H1 (cell line): ENCODE measurements at regions not wholly inside any gene's neighbourhood (a gene's known extent, or its start where the extent isn't known, plus 50 kb on each side); places are given as distances from the start of the nearest gene placed in this dataset.

Source experiments
- CTCF ChIA-PET: fragments of 300-600 bp; sonication (Branson Sonifier 250); formaldehyde crosslinking; loops from one replicate; lab custom pipeline; 2021; ENCODE audit not compliant: partially characterized antibody; lab: Charles Lee
- POLR2A ChIA-PET: fragments of 300-600 bp; sonication (Branson Sonifier 250); formaldehyde crosslinking; loops from one replicate; lab custom pipeline; 2021; ENCODE audit warnings: inconsistent platforms; ENCODE audit not compliant: partially characterized antibody; lab: Charles Lee
- DNase-seq, 2 experiments: peaks; one replicate each; pipeline versions ENCODE4 v3.0.0 to v3.0.0-alpha.2; 2010 to 2022; ENCODE audit warnings: low spot score in 2 of 2, low read depth in 1 of 2, mixed read lengths in 1 of 2
- FAIRE-seq: peaks from 2 replicates; lab custom pipeline; 2011; peaks lifted over from hg19 to GRCh38; lab: Jason Lieb, UNC
- H2AFZ ChIP-seq: 2 replicates; pipeline ENCODE4 v1.8.1; 2012; ENCODE audit warnings: low read length, inconsistent platforms
- H2AK5ac ChIP-seq: 2 replicates; pipeline ENCODE4 v1.6.1; 2013; ENCODE audit warnings: low read depth, low read length
- H2BK120ac ChIP-seq: replicated peaks from 2 replicates; pipeline ENCODE3; 2013; ENCODE audit warnings: low read depth, low read length, inconsistent platforms
- H2BK12ac ChIP-seq: 2 replicates; pipeline ENCODE4 v1.6.1; 2013; ENCODE audit warnings: low read depth, low read length
- H2BK15ac ChIP-seq: 2 replicates; pipeline ENCODE4 v1.6.1; 2013; ENCODE audit warnings: low read length
- H2BK20ac ChIP-seq: 2 replicates; pipeline ENCODE4 v1.6.1; 2013; ENCODE audit warnings: low read length
- H2BK5ac ChIP-seq: 2 replicates; pipeline ENCODE4 v1.6.1; 2013; ENCODE audit warnings: low read depth, low read length
- H3K14ac ChIP-seq: 2 replicates; pipeline ENCODE4 v1.6.1; 2013; ENCODE audit warnings: inconsistent platforms; ENCODE audit not compliant: insufficient read length
- H3K18ac ChIP-seq: 2 replicates; pipeline ENCODE4 v1.6.1; 2013; ENCODE audit warnings: low read length; ENCODE audit errors: extremely low read depth
- H3K23ac ChIP-seq: 2 replicates; pipeline ENCODE4 v1.6.1; 2013; ENCODE audit warnings: inconsistent platforms; ENCODE audit not compliant: insufficient read length
- H3K23me2 ChIP-seq: 2 replicates; pipeline ENCODE4 v1.6.1; 2013; ENCODE audit warnings: low read depth, low read length
- H3K27ac ChIP-seq: 2 replicates; pipeline ENCODE4 v1.6.1; 2011; ENCODE audit warnings: low read depth, low read length, inconsistent platforms
- H3K27me3 ChIP-seq, 4 experiments: replicated peaks in 1 of 4; 1 replicate in 1 of 4; 2 replicates in 3 of 4; pipeline versions ENCODE4 v1.6.1 to v1.8.1; 2011 to 2013; ENCODE audit warnings: low read length in 3 of 4, mild to moderate bottlenecking in 3 of 4, inconsistent platforms in 2 of 4, mixed read lengths in 2 of 4, moderate library complexity in 1 of 4; ENCODE audit not compliant: control insufficient read depth in 3 of 4, insufficient read depth in 3 of 4; ENCODE audit errors: extremely low read depth in 1 of 4
- H3K36me3 ChIP-seq, 4 experiments: 2 replicates each; pipeline versions ENCODE4 v1.6.1 to v1.8.1; 2011 to 2013; ENCODE audit warnings: mild to moderate bottlenecking in 4 of 4, low read length in 3 of 4, moderate library complexity in 2 of 4, control low read depth in 1 of 4, inconsistent platforms in 1 of 4; ENCODE audit not compliant: insufficient read depth in 4 of 4, control insufficient read depth in 2 of 4
- H3K4ac ChIP-seq: replicated peaks from 2 replicates; pipeline ENCODE3; 2013; ENCODE audit warnings: low read length, low read depth, mixed read lengths, inconsistent platforms; ENCODE audit not compliant: insufficient read length
- H3K4me1 ChIP-seq, 4 experiments: replicated peaks in 1 of 4; 1 replicate in 1 of 4; 2 replicates in 3 of 4; pipeline versions ENCODE4 v1.6.1 to v1.8.1; 2011 to 2013; ENCODE audit warnings: low read length in 3 of 4, inconsistent platforms in 2 of 4, mixed read lengths in 1 of 4; ENCODE audit not compliant: insufficient read depth in 4 of 4, control insufficient read depth in 3 of 4
- H3K4me2 ChIP-seq, 2 experiments: 2 replicates each; pipeline versions ENCODE4 v1.6.1 to v1.8.1; 2011 to 2013; ENCODE audit warnings: low read depth in 2 of 2, low read length in 2 of 2, control low read depth in 1 of 2, inconsistent platforms in 1 of 2, mild to moderate bottlenecking in 1 of 2; ENCODE audit not compliant: insufficient read depth in 1 of 2
- H3K4me3 ChIP-seq, 4 experiments: fragments of 200-600, 300-600 bp in 1 of 4; sonication (generic), shearing (Covaris generic), sonication (Bioruptor Twin) in 1 of 4; 2 replicates each; pipeline versions ENCODE4 v1.5.1 to v1.8.1; 2011 to 2016; ENCODE audit warnings: low read length in 4 of 4, low read depth in 3 of 4, control low read depth in 2 of 4, inconsistent platforms in 2 of 4, mild to moderate bottlenecking in 2 of 4, mixed read lengths in 1 of 4, moderate library complexity in 1 of 4; ENCODE audit not compliant: insufficient read depth in 2 of 4; ENCODE audit errors: extremely low read depth in 1 of 4
- H3K56ac ChIP-seq: replicated peaks from 2 replicates; pipeline ENCODE3; 2013; ENCODE audit warnings: low read depth, mild to moderate bottlenecking, mixed read lengths, low read length, inconsistent platforms; ENCODE audit not compliant: insufficient read length
- H3K79me1 ChIP-seq: 2 replicates; pipeline ENCODE4 v1.6.1; 2013; ENCODE audit warnings: low read depth, low read length, control low read depth
- H3K79me2 ChIP-seq, 2 experiments: 2 replicates each; pipeline versions ENCODE4 v1.6.1 to v1.8.1; 2012 to 2013; ENCODE audit warnings: low read length in 2 of 2, mild to moderate bottlenecking in 2 of 2, inconsistent platforms in 1 of 2; ENCODE audit not compliant: insufficient read depth in 2 of 2, control insufficient read depth in 1 of 2
- H3K9ac ChIP-seq, 4 experiments: replicated peaks in 1 of 4; 1 replicate in 1 of 4; 2 replicates in 3 of 4; pipeline versions ENCODE4 v1.6.1 to v1.8.1; 2011 to 2013; ENCODE audit warnings: low read depth in 3 of 4, low read length in 3 of 4, control low read depth in 2 of 4, mild to moderate bottlenecking in 2 of 4, moderate library complexity in 2 of 4, inconsistent platforms in 1 of 4; ENCODE audit errors: extremely low read depth in 1 of 4
- H3K9me3 ChIP-seq, 2 experiments: 2 replicates each; pipeline versions ENCODE4 v1.6.1 to v1.8.1; 2012 to 2013; ENCODE audit warnings: mild to moderate bottlenecking in 2 of 2, moderate library complexity in 2 of 2, control low read depth in 1 of 2, inconsistent platforms in 1 of 2, low read depth in 1 of 2, low read length in 1 of 2, mixed read lengths in 1 of 2; ENCODE audit not compliant: insufficient read depth in 2 of 2
- H4K20me1 ChIP-seq, 2 experiments: replicated peaks in 1 of 2; 2 replicates each; pipeline versions ENCODE3 to v1.8.1; 2011 to 2013; ENCODE audit warnings: inconsistent platforms in 2 of 2, low read length in 2 of 2, mild to moderate bottlenecking in 1 of 2; ENCODE audit not compliant: insufficient read depth in 2 of 2, control insufficient read depth in 1 of 2
- H4K5ac ChIP-seq: 2 replicates; pipeline ENCODE4 v1.6.1; 2013; ENCODE audit warnings: low read length, low read depth, mixed read lengths, inconsistent platforms; ENCODE audit not compliant: insufficient read length
- H4K8ac ChIP-seq: 2 replicates; pipeline ENCODE4 v1.8.0; 2013; ENCODE audit warnings: mild to moderate bottlenecking, moderate library complexity, low read length, inconsistent platforms; ENCODE audit not compliant: insufficient read depth; ENCODE audit errors: extremely low read depth
- H4K91ac ChIP-seq: replicated peaks from 2 replicates; pipeline ENCODE3; 2013; ENCODE audit warnings: low read length, mixed read lengths, inconsistent platforms; ENCODE audit not compliant: insufficient read length
- BACH1 ChIP-seq: IDR thresholded peaks from 2 replicates; pipeline ENCODE4 v1.6.1; 2012; ENCODE audit warnings: low read length, improper control_type of control experiment
- BRCA1 ChIP-seq: IDR thresholded peaks from 2 replicates; pipeline ENCODE4 v1.6.1; 2012; ENCODE audit warnings: low read depth, low read length, improper control_type of control experiment
- CREB1 ChIP-seq: IDR thresholded peaks from 2 replicates; pipeline ENCODE4 v1.6.1; 2012; ENCODE audit warnings: inconsistent platforms
- CTBP2 ChIP-seq: IDR thresholded peaks from 2 replicates; pipeline ENCODE4 v1.7.0; 2011; ENCODE audit warnings: borderline replicate concordance, mild to moderate bottlenecking, moderate library complexity, mixed read lengths, low read length; ENCODE audit not compliant: insufficient read depth, insufficient read length
- EGR1 ChIP-seq: IDR thresholded peaks from 2 replicates; pipeline ENCODE4 v1.6.1; 2011; ENCODE audit warnings: low read depth, low read length, borderline replicate concordance
- HDAC2 ChIP-seq, 2 experiments: fragments of 300-600 bp in 1 of 2; sonication (generic) in 1 of 2; IDR thresholded peaks; 2 replicates each; pipeline ENCODE4 v1.6.1; 2011 to 2012; ENCODE audit warnings: low read depth in 2 of 2, low read length in 2 of 2, mild to moderate bottlenecking in 2 of 2, moderate library complexity in 2 of 2, borderline replicate concordance in 1 of 2, inconsistent platforms in 1 of 2
- JUN ChIP-seq: IDR thresholded peaks from 2 replicates; pipeline ENCODE4 v1.6.1; 2011; ENCODE audit warnings: low read depth, mild to moderate bottlenecking, improper control_type of control experiment, low read length
- PHF8 ChIP-seq: fragments of 200-600 bp; sonication (generic); conservative IDR thresholded peaks from 2 replicates; pipeline ENCODE4 v1.7.1; 2012; ENCODE audit warnings: low read depth, mild to moderate bottlenecking, inconsistent platforms, low read length, moderate library complexity
- RNF2 ChIP-seq: fragments of 200-900, 300-1000 bp; sonication (generic); IDR thresholded peaks from 2 replicates; pipeline ENCODE4 v1.7.1; 2016; ENCODE audit warnings: borderline replicate concordance, low read depth, mild to moderate bottlenecking, antibody characterized with exemption, low read length; ENCODE audit not compliant: poor library complexity, severe bottlenecking; ENCODE audit errors: missing control alignments
- SAP30 ChIP-seq: fragments of 300-600 bp; sonication (generic); IDR thresholded peaks from 2 replicates; pipeline ENCODE4 v1.7.1; 2012; ENCODE audit warnings: low read length, moderate library complexity, mild to moderate bottlenecking, inconsistent platforms; ENCODE audit not compliant: insufficient read depth, insufficient replicate concordance
- SIX5 ChIP-seq: IDR thresholded peaks from 2 replicates; pipeline ENCODE4 v1.6.1; 2011; ENCODE audit warnings: mild to moderate bottlenecking, low read depth, low read length
- SRF ChIP-seq: IDR thresholded peaks from 2 replicates; pipeline ENCODE4 v1.6.1; 2011; ENCODE audit warnings: mild to moderate bottlenecking, low read depth, low read length, moderate library complexity
- TAF7 ChIP-seq: optimal IDR thresholded peaks from 2 replicates; pipeline ENCODE3; 2011; ENCODE audit warnings: low read depth, mild to moderate bottlenecking, inconsistent platforms, low read length, moderate library complexity, borderline replicate concordance
- YY1 ChIP-seq: IDR thresholded peaks from 2 replicates; pipeline ENCODE4 v1.6.1; 2011; ENCODE audit warnings: low read depth, mild to moderate bottlenecking, low read length
- WGBS, 2 experiments: shearing (Covaris generic) in 1 of 2; methylation state at CpG; one replicate each; pipeline versions ENCODE4 v1.1.6 to v1.1.7; 2013 to 2015; ENCODE audit warnings: low lambda C conversion rate in 2 of 2, mixed read lengths in 2 of 2, inconsistent platforms in 1 of 2, low coverage in 1 of 2, missing lambda C conversion rate in 1 of 2; ENCODE audit not compliant: insufficient replicate concordance in 2 of 2, insufficient coverage in 1 of 2, insufficient read length in 1 of 2; ENCODE audit errors: extremely low coverage in 1 of 2, missing lambda C conversion rate in 1 of 2; 5-methylcytosine and 5-hydroxymethylcytosine counted together

GRCh38 chr19:34109596-34109995, 62.7 kb upstream of the LSM14A start:
- no peak overlapping the region for H3K4ac ChIP-seq
- no peaks in the 10 kb centered on the region for H3K27me3 ChIP-seq
- H3K18ac ChIP-seq: no peak overlapping the region
- H3K27ac ChIP-seq: no peak overlapping the region
- no peak overlapping the region for H4K91ac ChIP-seq
- POLR2A ChIA-PET: interaction anchor here (0.7 to 1.4 kb wide), 3 partner anchors 13 to 62 kb away, joined by 3 read pairs; no protein-coding TSS in a partner anchor
- no peaks in the 10 kb centered on the region for H3K4me1 ChIP-seq
- H2BK15ac ChIP-seq: no peak overlapping the region
- H2BK12ac ChIP-seq: peak overlapping the region; percentile 43; the same call in 1 of the 2 replicates
- H2BK20ac ChIP-seq: no peak overlapping the region
- no peaks in the 10 kb centered on the region for H3K36me3 ChIP-seq
- H3K14ac ChIP-seq: no peak overlapping the region
- no peak overlapping the region for H4K5ac ChIP-seq
- H3K9me3 ChIP-seq: no peaks in the 10 kb centered on the region
- H3K23me2 ChIP-seq: no peaks in the 10 kb centered on the region
- no peak overlapping the region for H3K4me3 ChIP-seq
- H2BK5ac ChIP-seq: no peak overlapping the region
- no peak overlapping the region for H2AK5ac ChIP-seq
- H3K79me1 ChIP-seq: no peaks in the 10 kb centered on the region
- H2AFZ ChIP-seq: no peak overlapping the region
- no peak overlapping the region for H4K8ac ChIP-seq
- no peak overlapping the region for H3K23ac ChIP-seq
- no peak overlapping the region for H3K4me2 ChIP-seq
- H4K20me1 ChIP-seq: no peaks in the 10 kb centered on the region
- CTCF ChIA-PET: interaction anchor here (0.5 to 1.7 kb wide), 6 partner anchors 10 to 776 kb away, joined by 3 to 12 read pairs (median 5); no protein-coding TSS in a partner anchor
- no peak overlapping the region for H3K9ac ChIP-seq
- no peak overlapping the region for H3K56ac ChIP-seq
- DNase-seq: no peak
- 87% methylated on average over 3 of the region's 3 CpGs; no CpG with 5 or more reads in 1 of the 2 experiments for WGBS, 2 experiments
- H3K79me2 ChIP-seq: no peaks in the 10 kb centered on the region
- FAIRE-seq: no peak
- no peak overlapping the region for H2BK120ac ChIP-seq
- no peak for TF ChIP-seq HDAC2 (IDR thresholded peaks at IDR 0.05; ENCODE audit: borderline replicate concordance in 1 of 2, low read depth in 2 of 2, low read length in 2 of 2)
- no peak for TF ChIP-seq SRF
- no peak for TF ChIP-seq PHF8
- TF ChIP-seq BRCA1: no peak
- no peak for TF ChIP-seq EGR1
- no peak for TF ChIP-seq SAP30
- TF ChIP-seq JUN: no peak
- no peak for TF ChIP-seq CREB1
- TF ChIP-seq RNF2: no peak
- no peak for TF ChIP-seq BACH1
- no peak for TF ChIP-seq TAF7
- no peak for TF ChIP-seq CTBP2
- TF ChIP-seq SIX5: no peak
- no peak for TF ChIP-seq YY1
